Adrenal gland (tissue), 5 donors: ENCODE measurements at regions not wholly inside any gene's neighbourhood (a gene's known extent, or its start where the extent isn't known, plus 50 kb on each side); places are given as distances from the start of the nearest gene placed in this dataset.

Experiments used
- POLR2A ChIP-seq, 2 donors: fragments of 450-650 bp; IDR thresholded peaks; one replicate each; pipeline ENCODE4 v1.6.1; 2017; ENCODE audit warnings: antibody characterized with exemption in 2 of 2, mild to moderate bottlenecking in 2 of 2, moderate library complexity in 1 of 2
- TF ChIP-seq, protein P1 (sequence below), 6 experiments: fragments of 450-650 bp in 4 of 6; fragments of 200-600 bp in 2 of 6; sonication (generic) in 1 of 6; IDR thresholded peaks; 1 replicate in 5 of 6; 2 replicates in 1 of 6; pipeline versions ENCODE4 v1.5.1 to v1.8.0; 2016 to 2021; ENCODE audit warnings: antibody characterized with exemption in 6 of 6, mild to moderate bottlenecking in 2 of 6, moderate library complexity in 1 of 6
- donor health status: DM: no; HTN: no; CAD: no.

DNA sequence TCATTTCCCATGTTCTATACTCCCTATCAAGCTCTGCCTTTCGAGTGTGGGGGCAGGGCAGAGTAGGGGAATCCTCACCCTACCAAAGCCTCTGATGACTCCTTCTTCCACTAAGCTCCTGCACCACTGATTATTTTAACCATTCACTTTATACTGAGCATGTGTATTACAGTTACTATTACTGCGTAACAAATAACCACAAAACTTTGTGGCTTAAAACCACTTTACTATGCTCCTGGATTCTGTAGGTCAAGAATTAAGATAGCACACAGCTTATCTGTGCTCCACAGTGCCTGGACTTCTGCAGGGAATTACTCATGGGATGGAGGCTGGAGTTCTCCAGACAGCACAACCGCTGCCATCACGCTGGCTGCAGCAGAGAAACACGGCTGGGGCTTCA, 117.4 kb upstream of the DNAJC10 start:
- TF ChIP-seq, protein P1, sequence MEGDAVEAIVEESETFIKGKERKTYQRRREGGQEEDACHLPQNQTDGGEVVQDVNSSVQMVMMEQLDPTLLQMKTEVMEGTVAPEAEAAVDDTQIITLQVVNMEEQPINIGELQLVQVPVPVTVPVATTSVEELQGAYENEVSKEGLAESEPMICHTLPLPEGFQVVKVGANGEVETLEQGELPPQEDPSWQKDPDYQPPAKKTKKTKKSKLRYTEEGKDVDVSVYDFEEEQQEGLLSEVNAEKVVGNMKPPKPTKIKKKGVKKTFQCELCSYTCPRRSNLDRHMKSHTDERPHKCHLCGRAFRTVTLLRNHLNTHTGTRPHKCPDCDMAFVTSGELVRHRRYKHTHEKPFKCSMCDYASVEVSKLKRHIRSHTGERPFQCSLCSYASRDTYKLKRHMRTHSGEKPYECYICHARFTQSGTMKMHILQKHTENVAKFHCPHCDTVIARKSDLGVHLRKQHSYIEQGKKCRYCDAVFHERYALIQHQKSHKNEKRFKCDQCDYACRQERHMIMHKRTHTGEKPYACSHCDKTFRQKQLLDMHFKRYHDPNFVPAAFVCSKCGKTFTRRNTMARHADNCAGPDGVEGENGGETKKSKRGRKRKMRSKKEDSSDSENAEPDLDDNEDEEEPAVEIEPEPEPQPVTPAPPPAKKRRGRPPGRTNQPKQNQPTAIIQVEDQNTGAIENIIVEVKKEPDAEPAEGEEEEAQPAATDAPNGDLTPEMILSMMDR (IDR thresholded peaks at IDR 0.05), result no peak
- no peak for TF ChIP-seq POLR2A (IDR thresholded peaks at IDR 0.05)
